ENCODE measurements at regions not wholly inside any gene's neighbourhood (a gene's known extent, or its start where the extent isn't known, plus 50 kb on each side); places are given as distances from the start of the nearest gene placed in this dataset.

GRCh38 chr10:129416155-129416554 is 50.9 kb upstream of the MGMT start:
- TF ChIP-seq POLR2A (IDR thresholded peaks at IDR 0.05; ENCODE audit: low read depth, low read length) (no peak), POLR2AphosphoS5 (IDR thresholded peaks at IDR 0.05; ENCODE audit: low read depth, low read length) (no peak), TAF1 (IDR thresholded peaks at IDR 0.05; ENCODE audit: low read depth, low read length) (no peak), SPI1 (IDR thresholded peaks at IDR 0.05; ENCODE audit: low read depth, low read length) (no peak), PAX5 (IDR thresholded peaks at IDR 0.05; ENCODE audit: insufficient read depth, low read length, severe bottlenecking) (no peak), POU2F2 (IDR thresholded peaks at IDR 0.05; ENCODE audit: low read depth, low read length) (no peak)
- no peak for DNase-seq (ENCODE audit: insufficient read length, low spot score)
- FAIRE-seq = no peak

- TF ChIP-seq TAF1 (IDR thresholded peaks at IDR 0.05; ENCODE audit: low read depth, low read length) (no peak), POLR2AphosphoS5 (IDR thresholded peaks at IDR 0.05; ENCODE audit: low read depth, low read length) (no peak), POLR2A (IDR thresholded peaks at IDR 0.05; ENCODE audit: low read depth, low read length) (no peak), SPI1 (IDR thresholded peaks at IDR 0.05; ENCODE audit: low read depth, low read length) (no peak), POU2F2 (IDR thresholded peaks at IDR 0.05; ENCODE audit: low read depth, low read length) (no peak), PAX5 (IDR thresholded peaks at IDR 0.05; ENCODE audit: insufficient read depth, low read length, severe bottlenecking) (no peak)
- DNase-seq (ENCODE audit: insufficient read length, low spot score) (no peak), FAIRE-seq (no peak)
These were observed 49.9 kb upstream of the MGMT start for GRCh38 chr10:129416956-129417765.

All from GM12891 (cell line).